Ramos (cell line): ENCODE measurements at regions not wholly inside any gene's neighbourhood (a gene's known extent, or its start where the extent isn't known, plus 50 kb on each side); places are given as distances from the start of the nearest gene placed in this dataset.

ENCODE experiments used
- in situ Hi-C: fragments of 300-500 bp; cut with MboI; formaldehyde crosslinking; loops from one replicate; pipeline ENCODE4 v1.14.3; 2022; ENCODE audit warnings: low sequenced_read_pairs; ENCODE audit not compliant: unreplicated experiment

- in situ Hi-C loops: no loop called here
These were observed 412.0 kb upstream of the ATP2B1 start for GRCh38 chr12:90120627-90121026.

GRCh38 chr12:90112666-90113065 lies 404.0 kb upstream of the ATP2B1 start:
- in situ Hi-C loops: no loop called here

GRCh38 chr12:90111791-90112580 lies 403.3 kb upstream of the ATP2B1 start:
- in situ Hi-C loops: no loop called here

GRCh38 chr12:90106568-90106967 lies 397.9 kb upstream of the ATP2B1 start:
- in situ Hi-C loops: loop anchor here (10.0 kb wide), 1 partner anchor 572 kb away; no protein-coding TSS in a partner anchor

- in situ Hi-C loops: loop anchor here (10.0 kb wide), 1 partner anchor 568 kb away; no protein-coding TSS in a partner anchor
These were observed 394.5 kb upstream of the ATP2B1 start for GRCh38 chr12:90102957-90103652.

DNA sequence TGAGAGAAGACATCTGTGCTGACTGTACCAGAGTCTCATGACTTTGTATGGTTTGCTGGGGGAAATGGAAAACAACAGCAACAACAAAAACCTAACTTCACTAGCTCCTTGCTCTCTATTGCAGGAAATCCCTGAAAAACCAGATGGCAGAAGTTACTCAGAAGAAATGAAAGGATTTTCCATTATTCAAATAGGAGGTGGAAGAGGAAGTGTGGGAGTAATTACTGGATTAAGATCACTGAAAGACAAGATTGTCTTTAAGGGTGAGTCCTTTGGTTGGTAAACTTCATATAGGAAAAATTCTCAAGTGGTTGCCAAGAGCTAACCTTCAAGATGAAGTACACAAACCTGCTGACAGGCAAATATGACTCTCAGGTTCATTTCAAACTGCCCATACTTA lies 391.9 kb upstream of the ATP2B1 start:
- in situ Hi-C loops: loop anchor here (10.0 kb wide), 1 partner anchor 566 kb away; no protein-coding TSS in a partner anchor

GRCh38 chr12:90099288-90099687 lies 390.6 kb upstream of the ATP2B1 start:
- in situ Hi-C loops: no loop called here

DNA sequence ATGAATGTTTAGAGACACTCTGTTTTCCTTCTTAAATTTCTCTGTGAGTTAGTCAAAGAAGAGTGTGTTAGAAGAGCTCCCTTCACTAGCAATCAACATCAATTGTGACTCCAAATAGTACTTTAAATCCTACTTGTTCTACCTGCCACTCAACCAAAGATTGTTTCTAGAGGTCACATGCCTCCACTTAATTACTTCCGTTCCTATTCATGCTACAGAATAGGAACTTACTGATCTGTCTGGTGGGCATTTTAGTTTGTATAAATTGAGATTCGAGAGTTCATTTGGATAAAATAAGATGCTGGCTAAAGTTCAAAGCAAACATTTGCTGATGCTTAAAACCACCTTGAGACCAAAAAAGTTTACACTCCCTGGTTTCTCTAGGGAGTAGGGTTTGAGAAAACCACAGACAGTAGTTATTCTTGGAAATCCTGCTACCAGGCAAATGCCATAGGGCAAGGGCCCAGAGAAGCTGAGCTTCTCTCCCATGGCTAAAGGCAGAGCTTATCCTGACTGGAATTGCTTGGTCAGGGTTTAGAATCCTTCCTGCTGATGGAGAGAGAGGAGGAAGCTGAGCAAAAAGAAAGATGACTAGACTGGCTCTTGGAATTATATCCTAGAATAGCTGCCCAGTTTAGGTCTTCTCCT lies 389.6 kb upstream of the ATP2B1 start:
- in situ Hi-C loops: no loop called here

- in situ Hi-C loops: no loop called here
These were observed 383.2 kb upstream of the ATP2B1 start for GRCh38 chr12:90091809-90092208.

DNA sequence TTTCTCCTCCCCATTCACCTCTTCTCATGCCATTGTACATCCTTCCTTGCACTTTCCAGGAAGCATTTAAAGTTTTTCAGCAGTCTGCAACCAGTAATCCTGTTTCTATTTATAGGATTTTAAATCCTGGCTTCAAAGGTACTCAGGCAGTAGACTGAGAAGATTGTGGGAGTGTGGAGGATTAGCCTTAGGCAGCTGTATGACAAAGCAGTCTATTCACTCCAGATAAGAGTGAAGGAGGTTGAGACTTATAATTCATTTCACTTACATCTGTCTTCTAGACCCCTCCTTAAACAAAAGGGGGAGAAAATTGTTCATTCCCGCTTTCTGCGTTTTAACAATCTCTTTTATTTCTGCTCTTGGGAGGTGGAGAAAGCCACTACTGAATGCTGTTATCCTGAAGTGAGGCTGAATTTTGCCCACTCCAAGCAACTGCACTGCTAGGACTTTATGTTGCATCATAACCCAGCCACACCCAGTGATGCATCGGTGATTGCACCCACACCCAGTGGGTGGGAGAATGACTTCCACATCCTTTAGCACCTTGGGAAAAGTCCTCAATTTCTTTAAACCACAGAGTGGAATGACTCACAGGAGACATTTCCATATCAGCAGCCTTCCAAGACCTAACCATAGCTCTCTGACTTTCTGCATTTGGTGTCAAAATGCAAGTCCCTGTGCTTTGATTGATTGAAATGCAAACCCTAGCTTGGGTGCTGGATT lies 382.5 kb upstream of the ATP2B1 start:
- in situ Hi-C loops: no loop called here

DNA sequence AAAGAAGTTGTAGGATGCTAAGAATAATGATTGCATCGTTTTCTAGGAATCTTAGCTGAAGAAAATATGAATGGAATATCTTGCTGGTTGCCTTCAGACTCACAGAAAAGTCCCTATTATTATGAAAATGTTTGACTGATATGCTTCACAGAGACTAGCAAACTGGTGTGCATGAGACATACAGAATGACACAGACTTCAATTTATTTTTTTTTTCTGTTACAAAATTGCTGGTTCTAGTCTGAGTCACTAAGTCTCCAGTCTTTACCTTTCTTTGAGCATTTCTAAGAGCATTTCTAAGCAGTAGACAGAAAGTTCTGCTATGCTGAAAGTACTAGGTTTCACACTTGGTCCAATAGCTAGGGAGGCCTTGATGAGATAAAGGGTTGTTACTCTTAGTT lies 377.6 kb upstream of the ATP2B1 start:
- in situ Hi-C loops: no loop called here

DNA sequence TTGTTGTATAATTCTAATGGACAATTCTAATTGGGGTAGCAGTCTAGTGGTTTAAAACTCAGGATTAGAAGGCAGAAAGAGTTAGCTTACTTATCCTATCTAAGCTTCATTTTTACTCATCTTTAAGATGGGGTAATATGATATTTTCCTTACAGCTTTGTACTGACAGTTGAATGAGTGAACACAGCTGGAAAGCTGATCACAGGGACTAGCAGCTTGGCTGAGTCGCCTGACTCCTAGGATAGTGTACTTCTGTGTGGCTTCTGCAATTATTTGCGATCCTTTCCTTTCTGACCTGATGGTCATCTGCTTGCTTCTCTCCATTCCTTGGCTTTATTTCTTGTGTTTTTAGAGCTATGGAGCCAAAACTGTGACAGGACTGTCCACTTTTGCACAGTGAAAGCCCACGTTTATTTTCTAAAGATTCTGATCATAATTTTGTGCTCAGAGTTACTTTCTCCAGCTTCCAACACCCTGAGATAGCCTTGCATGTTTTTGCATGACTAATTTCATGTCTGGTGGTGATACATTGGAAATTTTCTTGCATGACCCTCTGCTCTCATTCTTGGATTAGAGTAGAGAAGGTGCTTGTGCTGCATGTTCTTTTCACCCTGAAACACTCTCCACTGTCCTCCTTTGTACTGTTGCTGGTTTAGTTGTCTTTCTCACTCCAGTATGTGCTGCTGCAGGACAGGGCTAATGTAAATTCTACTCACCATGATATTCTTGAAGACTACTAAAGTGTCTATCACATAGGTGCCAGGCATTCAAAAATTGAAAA lies 377.0 kb upstream of the ATP2B1 start:
- in situ Hi-C loops: no loop called here

- in situ Hi-C loops: no loop called here
These were observed 375.4 kb upstream of the ATP2B1 start for GRCh38 chr12:90084018-90084417.

GRCh38 chr12:90080616-90081015 lies 372.0 kb upstream of the ATP2B1 start:
- in situ Hi-C loops: no loop called here

GRCh38 chr12:90079529-90080210 lies 371.0 kb upstream of the ATP2B1 start:
- in situ Hi-C loops: no loop called here

DNA sequence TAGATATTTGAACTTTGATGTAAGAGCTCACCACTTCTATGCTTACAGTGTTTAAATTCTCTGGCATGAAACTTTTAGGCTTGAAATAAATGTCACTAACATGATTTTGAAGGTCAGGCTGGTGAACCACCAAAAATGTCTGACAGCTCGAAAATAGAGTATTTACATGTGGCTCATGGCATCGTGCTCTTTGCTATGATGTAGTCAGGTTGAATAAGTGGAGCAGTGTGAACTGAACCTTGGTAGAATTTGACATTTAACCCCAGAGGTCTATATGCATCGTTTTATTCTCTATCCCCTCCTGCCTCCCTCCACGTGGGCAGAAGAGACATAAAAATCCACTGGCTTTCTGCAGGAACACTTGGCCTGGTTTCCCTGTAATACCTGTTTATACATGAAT lies 369.7 kb upstream of the ATP2B1 start:
- in situ Hi-C loops: no loop called here

DNA sequence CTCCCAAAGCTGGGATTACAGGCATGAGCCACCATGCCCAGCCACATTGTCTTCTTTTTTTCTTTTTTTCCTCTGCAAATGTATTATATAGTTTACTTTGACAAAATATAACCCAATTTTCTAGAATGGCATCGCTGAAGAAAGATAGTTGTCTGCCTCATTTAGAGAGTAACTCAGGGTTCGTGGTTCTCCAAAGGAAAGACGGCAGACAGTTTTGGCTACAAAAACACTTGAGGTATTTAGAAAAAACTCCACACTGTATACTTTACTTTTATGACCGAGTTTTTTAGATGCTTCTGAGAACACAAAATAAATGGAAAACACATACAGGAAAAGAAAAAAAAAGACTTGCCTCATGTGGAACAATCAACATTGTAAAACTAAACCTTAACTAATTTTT lies 369.1 kb upstream of the ATP2B1 start:
- in situ Hi-C loops: no loop called here

GRCh38 chr12:90076851-90077319 lies 368.2 kb upstream of the ATP2B1 start:
- in situ Hi-C loops: no loop called here

DNA sequence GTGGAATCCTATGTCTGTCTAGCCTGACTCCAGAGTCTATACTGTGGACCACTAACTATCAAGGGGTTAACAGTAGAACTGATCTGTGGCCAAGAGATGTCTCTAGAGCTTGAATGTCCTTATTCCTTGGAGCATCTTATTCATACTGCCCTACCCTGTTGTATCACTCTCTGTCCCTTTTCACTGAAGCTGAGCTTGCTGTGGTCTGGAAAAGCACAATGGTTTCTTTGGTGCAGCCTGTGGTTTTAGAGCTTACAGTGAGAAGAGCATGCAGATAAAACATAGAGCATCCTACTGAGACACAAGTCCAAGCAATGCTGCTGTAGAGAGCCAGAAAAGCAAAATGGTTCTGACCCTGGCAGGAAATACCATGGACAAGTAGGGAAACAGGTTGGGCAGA lies 367.0 kb upstream of the ATP2B1 start:
- in situ Hi-C loops: no loop called here
